Fibroblast of gingiva (primary cell): ENCODE measurements at regions not wholly inside any gene's neighbourhood (a gene's known extent, or its start where the extent isn't known, plus 50 kb on each side); places are given as distances from the start of the nearest gene placed in this dataset.
"Not testable (repeated sequence)": the region's sequence is repeated elsewhere in the genome, so short reads cannot be mapped to it uniquely, and the experiment has no call there.

Source experiments
- DNase-seq: peaks from one replicate; pipeline ENCODE4 v3.0.0-alpha.2; 2011; ENCODE audit warnings: low read depth

DNA sequence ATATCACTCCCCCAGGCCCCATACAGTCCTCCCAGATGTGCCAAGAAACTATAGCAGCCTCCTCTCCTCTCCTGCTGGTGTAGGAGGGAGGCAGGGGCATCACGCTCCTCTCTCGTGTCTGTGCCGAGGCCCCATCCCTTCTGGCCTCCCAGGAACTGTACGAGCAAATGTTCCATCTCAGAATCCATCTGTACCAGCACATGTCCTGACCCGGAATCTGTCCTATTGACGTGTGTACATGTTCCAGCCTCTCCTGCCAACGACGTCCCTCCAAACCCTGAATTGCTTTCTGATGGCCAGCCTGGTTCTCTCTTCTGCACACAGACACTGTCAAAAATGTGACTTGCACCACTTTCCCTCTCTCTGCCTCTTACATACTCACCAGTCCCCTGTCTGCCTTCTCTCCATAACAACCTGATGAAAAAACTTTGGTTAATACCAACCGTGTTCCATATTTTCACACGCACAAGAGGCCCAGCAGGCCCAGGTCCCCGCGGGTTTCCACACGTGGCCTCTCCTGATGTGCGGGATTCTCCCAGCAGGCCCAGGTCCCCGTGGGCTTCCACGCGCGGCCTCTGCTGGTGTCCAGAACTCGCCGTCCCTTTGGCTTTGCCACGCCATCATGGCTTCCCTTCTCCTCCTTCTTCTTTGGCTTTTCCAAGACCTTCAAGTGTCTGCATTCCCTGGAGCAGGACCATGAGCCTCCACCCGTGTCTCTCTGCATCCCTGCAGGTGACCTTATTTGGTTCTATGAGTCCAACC is 125.2 kb upstream of the THBS2 start:
- no peak for DNase-seq

DNA sequence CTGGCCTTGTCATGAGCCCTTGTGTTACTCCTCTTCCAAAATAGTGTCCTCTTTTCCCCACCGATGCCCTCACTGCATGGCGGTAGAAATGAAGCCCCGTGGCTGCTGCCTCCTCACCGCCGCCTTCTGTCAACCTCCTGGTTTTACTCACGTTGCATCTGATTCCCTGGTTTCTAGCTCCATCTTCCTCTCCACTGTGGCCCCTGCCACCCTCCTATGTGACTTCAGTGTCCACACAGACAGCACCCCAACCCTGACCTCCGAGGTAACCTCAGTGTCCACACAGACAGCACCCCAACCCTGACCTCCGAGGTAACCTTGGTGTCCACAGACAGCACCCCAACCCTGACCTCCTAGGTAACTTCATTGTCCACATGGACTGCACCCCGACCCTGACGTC is 122.8 kb upstream of the THBS2 start:
- DNase-seq, result no peak

DNA sequence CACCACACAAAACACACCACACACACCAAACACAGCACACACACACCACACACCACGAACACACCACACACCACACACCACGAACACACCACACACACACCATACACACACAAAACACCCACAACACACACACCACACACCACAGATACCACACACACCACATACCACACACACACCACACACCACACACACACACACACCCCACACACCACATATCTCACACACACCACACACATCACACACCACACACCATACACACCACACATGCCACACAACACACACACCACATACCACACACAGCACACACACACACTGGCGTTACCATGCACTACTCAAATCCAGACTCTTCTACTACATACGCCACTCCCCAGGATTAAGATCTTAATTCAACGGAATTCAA is 118.9 kb upstream of the THBS2 start:
- no peak for DNase-seq

DNA sequence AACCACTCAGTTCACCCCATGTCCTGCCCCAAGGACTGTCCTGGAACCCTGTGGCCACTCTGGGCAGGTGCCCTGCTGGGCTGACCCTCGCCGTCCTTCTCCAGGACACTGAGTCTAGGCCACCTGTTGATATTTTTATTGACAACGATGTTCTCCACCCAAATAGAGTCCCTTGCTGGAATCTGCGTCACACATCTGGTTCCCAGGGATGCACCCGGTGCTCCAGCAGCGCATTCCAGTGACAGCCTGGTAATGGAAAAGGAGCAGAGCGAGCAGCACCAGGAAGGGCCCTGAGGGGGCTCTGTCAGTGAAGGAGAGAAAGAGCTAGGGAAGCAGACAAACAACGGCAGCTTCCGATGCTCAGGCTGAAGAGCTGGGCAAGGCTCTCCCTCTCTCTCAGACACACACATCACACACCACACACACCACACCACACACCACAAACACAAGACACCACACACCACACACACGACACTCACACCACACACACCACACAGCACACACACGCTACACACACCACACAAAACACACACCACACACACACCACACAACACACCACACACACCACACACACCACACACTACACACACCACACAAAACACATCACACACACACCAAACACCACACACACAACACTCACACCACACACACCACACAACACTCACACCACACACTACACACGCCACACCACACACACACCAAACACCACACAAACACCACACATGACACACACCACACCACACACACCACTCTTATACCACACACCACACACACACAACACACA is 117.9 kb upstream of the THBS2 start:
- peak; percentile 54 for DNase-seq

DNA sequence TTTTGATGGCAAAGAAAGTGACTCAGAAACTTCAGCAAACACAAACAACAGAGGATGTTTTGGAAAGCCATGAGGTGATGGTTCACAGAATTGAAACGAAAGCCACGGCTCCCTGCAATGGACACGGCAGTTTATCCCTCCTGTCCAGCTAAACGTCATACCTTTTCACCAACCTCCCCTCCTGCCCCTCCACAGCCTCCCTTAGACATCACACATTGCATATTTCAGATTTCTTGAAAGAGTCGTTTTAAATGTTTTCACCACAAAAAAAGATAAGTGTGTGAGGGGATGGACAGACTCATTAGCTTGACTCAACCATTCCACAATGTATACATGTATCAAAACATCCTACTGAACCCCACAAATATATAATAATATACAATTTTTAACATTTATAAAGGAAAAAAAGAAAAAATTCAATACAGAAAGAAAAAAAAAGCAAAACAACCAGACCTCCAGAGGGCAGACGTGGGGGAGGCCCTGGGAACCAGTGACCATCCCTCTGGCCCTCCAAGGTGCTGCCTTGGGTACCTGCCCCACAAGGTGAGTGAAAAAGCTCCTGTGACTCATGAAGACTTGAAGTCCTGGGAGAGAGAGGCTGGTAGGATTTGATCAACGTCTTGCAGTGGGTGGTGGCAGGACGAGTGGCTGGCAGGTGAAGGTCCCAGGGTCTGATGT is 117.2 kb upstream of the THBS2 start:
- no peak for DNase-seq

DNA sequence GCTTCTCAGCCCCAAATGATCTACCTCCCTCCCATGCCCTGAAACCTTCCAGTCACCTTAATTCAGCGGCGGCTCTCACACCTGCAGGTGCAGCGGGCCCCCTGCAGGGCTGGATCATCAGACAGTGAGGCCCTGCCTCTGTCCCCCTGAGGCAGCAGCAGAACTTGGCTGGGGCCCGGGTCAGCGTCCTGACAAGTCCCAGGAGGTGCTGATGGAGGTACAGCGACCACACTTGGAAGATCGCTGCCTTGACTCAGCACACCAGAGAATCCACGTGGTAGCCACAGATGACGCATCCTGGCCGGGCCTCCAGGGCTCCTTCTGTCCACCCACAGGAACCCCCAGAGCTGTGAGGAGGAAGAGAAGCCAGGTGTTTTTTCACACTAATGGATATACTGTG is 116.4 kb upstream of the THBS2 start:
- DNase-seq, result no peak

DNA sequence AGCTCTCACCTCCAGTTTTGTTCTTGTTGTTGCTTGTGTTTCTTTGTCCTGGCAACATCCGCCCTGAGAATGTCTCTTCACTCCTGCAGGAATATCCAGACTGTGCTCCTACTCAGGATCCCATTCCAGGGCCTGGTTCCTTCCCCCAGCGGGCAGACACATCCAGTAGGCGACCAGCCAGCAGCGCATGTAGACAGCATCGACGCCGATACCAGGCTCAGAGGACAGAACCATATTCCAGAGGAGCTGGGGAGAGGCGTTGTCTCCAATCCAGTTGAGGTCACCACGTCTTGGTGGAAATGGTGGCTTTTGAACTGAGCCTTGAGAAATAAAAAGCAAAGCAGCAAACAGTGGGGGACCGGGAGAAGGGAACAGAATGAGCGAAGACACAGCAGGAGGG is 114.6 kb upstream of the THBS2 start:
- DNase-seq, result no peak

DNA sequence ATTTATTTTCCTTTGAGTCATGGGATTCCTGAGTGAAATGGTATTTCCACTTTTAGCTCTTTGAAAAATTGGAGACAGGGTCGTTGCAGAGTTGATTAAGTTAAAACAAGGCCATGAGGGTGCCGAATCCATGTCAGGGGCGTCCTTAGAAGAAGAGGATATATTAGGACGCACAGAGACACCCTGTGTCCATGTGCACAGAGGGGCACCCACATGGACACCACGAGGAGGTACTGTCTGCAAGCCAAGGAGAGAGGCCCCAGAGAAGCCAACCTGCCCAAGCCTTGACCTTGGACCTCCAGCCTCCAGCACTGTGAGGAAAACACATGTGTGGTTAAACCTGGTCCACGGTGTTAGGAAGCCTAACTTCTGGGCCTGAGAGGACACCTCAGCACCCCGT is 113.9 kb upstream of the THBS2 start:
- DNase-seq, result no peak

DNA sequence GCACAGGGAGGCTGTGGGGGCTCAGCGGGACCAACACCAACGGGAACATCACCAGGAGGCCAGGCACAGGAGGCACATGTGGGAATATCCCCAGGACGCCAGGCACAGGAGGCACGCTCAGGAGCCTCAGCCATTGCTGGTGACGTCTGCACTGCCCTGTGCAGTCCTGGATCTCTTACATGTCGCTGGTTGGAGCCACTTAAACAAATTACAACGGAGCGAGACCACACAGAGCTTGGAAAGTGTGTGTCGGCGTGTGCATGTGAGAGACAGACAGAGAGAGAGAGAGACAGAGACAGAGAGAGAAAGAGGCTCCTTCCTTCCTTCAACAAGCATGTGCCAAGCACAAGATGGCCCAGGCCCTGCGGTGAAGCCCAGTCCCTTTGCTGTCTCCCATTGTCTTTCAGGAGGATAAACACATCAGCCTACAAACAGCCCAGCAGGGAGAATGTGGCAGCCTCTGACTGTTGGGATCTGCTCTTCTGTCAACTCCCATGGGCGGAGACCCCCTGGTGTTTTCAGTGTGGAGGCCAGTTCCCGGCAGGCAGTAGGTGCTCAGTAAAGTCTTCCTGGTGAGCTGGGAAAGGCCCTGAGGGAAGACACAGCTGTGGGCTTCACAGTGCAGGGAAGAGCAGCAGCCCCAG is 112.7 kb upstream of the THBS2 start:
- DNase-seq, result no peak

DNA sequence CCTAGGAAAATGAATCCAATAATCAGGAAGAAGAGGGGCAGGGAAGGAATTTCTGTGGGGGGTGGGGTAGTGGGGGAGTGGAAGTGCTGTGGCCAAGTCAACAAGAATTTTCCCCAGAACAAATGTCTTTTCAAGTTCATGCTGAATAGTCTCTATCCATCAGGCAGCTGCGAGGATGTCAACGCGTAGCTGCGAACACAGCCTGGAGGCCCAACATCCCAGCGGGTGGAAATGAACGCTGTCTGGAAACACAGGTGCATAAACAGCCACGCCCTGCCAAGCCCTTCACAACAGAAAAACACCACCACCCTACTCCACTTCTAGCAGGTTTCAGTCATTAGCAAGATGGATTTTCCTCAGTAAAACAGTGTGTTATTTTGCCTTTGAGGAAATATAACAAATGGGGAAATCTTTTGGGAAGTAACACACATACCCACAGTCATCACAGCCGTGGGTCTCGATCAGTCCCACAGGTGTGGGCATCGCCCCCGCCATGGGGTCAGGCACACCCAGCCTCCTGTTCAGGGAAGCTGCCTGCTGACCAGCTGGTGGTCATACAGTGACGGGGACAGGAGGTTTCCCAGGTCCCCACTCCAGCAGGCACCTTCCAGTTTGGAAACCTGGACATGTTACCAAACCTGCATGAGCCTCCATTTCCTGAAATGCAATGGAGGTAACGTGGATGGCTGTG is 112.1 kb upstream of the THBS2 start:
- DNase-seq, result no peak

DNA sequence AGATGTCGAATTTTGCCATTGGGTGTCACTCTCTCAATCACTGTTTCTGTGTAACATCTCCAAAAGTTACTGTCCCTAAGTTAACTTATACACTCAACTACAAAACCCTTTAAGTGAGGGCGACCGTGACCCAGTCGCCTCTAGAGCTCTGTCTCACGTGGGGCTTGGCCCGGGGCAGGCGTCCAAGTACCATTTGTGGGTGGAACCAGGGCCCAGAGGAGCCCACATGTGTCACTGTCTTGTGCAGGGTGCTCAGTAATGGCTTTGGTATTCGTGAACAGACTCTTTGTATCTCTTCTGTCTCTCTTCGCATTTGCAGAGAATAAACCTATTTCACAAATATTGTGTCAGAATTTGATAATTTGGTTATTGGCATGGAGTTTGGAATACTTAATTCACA is 109.9 kb upstream of the THBS2 start:
- DNase-seq, result peak; percentile 39

DNA sequence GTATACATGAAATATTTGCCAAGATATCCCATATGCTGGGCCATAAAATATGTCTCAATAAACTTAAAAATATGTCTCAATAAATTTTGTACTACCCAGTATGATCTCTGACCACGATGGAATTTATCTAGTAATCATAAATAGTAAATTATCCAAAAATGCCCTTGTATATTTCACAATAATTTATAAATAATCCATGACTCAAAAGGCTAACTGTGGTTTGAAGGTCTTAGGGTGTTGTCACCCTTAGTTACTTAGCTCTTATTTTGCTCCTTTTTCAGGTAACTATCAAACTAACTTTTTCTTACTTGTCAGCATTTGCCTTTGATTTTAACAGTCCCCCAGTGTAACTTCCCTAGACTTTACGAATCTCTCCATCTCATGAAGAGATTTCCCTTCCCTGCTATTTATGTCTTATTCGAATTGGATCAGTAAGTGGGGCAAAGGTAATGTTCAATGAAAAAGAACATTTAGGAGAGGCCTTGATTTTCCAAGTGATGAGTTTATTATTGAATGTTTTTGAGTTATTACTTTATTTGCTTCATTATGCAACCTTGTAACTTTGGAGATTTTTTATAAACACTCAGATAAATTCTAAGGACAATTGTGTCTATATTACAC is 109.0 kb upstream of the THBS2 start:
- DNase-seq, result peak; percentile 58

DNA sequence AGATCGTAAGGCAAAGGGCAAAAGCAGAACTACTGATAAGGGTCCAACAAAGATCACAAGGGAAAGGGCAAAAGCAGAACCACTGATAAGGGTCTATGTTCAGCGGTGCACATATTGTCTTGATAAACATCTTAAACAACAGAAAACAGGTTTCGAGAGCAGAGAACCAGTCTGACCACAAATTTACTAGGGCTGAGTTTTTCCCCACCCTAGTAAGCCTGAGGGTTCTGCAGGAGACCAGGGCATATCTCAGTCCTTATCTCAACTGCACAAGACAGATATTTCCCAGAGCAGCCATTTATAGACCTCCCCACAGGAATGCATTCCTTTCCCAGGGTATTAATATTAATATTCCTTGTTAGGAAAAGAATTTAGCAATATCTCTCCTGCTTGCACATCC is 101.4 kb upstream of the THBS2 start:
- DNase-seq, result not testable (repeated sequence)

DNA sequence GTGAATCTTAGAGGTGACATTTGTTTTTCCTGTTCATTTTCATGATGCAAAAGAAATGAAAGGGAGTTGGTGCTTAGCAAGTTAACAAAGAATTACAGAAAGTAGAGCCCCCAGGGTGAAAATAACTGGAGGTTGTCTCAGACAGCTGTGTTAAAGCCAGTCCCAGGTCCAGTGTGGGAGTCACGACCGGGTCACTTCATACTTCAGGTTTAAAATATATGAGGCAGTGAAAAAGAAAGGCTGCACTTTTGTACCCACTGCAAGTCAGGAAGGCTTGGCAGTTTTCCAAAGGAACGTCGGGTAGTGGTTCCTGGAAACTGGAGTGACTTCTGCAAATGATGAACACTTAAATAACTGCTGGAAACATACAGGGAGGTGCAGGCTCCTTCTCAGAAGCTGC is 91.5 kb upstream of the THBS2 start:
- no peak for DNase-seq

DNA sequence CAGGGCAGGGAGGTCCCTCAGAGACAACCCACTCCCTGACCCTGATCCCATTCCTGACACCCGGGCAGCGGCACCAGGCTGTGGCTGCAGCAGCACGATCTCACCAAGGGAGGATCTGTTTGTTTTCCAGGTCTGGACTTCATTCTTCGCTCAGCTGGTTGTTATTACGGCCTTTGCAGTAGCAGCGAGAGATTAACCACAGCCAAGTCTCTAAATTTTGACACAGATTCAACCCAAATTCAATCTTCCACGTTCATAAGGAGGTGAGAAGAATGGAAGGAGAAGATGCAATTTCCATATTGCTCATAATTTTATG is 91.1 kb upstream of the THBS2 start:
- DNase-seq, result peak; percentile 53

DNA sequence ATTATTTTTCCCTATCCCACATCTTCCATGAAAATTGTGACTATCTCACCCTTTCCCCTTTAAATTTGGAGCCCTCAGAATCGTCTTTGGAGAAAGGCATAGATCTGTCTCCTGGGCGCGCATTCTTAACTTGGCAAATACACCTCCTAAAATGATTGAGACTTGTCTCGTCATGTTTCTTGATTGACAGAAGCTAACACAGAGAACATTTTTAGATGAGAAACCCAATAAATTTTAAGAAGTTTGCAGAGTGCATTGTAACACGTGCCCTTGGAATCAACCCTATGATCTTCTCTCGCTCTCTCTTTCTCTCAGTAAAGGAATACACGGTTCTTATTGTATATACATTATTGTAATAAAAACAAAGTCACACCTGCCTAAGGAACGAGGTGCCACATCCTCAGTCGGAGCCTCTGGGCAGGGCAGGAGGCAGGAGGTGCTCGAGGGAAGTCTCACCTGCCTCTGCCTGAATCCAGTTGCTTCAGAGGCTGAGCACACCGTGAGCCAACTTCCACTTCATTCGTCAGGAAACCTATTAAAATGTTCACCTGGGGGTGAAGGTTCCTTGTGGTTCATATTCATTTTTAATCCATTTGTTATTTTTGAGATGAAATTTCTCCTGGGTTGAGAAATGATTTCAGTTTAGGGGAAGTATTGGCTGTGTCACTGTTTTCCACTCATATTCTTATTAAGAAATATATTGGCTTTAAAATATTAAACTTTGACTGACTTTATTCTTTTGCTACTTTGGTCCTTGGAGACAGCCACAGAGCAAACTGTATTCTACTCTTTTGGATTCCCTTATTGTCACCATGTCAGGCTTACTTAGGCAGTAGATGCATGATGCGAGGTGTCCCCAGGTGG is 90.5 kb upstream of the THBS2 start:
- no peak for DNase-seq

DNA sequence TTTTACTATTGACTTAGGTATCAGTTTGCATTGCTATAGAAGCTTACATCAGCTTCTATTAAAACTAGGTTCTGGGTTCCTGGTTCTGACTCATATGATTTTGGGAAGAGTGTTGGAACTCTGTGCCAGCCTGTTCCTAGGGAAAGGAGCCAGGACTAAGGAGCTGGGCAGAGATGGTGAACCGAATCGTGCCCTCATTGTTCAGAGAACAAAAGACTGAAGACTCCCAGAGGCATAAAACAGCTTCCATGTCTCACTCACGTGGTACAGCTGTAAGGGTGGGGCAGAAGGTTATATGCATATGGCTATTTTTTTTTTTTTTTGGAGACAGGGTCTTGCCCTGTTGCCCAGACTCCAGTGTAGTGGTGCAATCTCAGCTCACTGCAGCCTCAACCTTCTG is 89.1 kb upstream of the THBS2 start:
- DNase-seq, result peak; percentile 16

DNA sequence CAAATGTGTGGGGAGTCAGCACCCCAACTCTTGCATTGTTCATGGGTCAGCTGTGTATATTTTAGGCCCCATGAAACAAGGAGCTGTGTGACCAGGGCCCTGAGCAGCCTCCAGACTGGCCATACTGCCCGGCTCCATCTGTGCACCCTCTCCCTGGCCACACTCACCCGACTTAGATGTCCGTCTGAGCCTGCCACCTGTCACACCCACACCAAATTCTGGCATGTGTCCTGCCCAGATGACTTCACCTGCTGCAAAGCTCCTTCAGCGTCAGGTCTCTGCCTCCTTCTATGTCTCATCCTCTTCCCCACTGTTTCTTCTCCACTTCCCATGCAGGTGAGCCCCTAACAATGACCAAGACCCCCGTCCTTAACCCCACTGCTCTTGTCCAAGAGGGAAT is 88.1 kb upstream of the THBS2 start:
- DNase-seq, result no peak

DNA sequence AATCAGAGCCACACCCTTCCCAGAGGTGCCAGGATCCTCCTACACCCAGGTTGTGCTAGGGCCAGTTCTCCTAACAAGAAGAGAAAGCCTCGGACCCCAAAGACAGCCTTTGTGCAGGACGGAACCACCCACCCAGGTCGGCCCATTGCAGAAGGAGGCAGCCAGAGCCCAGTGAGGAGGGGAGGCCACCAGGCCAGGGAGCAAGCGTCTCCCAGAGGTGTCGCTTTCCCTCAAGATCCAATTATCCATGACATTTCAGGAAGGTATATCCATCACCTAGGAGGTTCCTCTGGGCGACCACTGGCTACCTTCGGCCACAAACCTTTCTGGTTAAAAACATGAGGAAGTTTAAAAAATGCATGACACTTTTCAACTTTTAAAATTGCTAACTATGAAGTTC is 87.4 kb upstream of the THBS2 start:
- DNase-seq, result no peak

DNA sequence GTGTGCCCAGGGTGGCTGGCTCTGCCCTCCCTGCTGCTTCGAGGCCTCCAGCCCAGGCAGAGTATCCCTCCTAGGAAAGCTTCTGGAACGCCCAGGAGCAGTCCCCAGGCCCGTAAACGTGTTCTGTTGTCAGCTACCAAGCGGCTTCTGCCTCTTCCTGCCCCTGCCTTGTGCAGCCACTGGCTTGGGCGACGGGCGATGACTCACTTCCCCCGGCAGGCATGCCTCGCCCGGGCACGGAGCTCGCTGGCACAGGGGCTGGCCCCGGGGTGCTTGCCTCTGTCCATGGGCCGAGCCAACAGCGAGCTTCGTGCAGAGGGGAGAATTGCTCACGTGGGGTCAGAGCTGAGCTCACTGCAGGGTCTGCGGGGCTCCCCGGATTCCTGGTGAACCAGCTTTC is 86.7 kb upstream of the THBS2 start:
- peak; percentile 49 for DNase-seq
